Osteocyte (in vitro differentiated cells): ENCODE measurements at regions not wholly inside any gene's neighbourhood (a gene's known extent, or its start where the extent isn't known, plus 50 kb on each side); places are given as distances from the start of the nearest gene placed in this dataset.

Experiments used
- DNase-seq: peaks from one replicate; pipeline ENCODE4 v3.0.0; 2021; ENCODE audit warnings: mixed read lengths; ENCODE audit not compliant: unreplicated experiment; ENCODE audit errors: extremely low spot score
- H3K27ac Mint-ChIP-seq: one replicate; pipeline ENCODE4 v1.8.0; 2021; ENCODE audit warnings: mild to moderate bottlenecking, mixed read lengths; ENCODE audit not compliant: unreplicated experiment
- H3K27me3 Mint-ChIP-seq: one replicate; pipeline ENCODE4 v1.8.0; 2021; ENCODE audit warnings: mixed read lengths; ENCODE audit not compliant: unreplicated experiment
- H3K36me3 Mint-ChIP-seq: one replicate; pipeline ENCODE4 v1.8.0; 2021; ENCODE audit warnings: mixed read lengths; ENCODE audit not compliant: unreplicated experiment
- H3K4me1 Mint-ChIP-seq: one replicate; pipeline ENCODE4 v1.8.0; 2021; ENCODE audit warnings: mixed read lengths; ENCODE audit not compliant: unreplicated experiment
- H3K4me3 Mint-ChIP-seq: one replicate; pipeline ENCODE4 v1.8.0; 2021; ENCODE audit warnings: mild to moderate bottlenecking, moderate library complexity, mixed read lengths; ENCODE audit not compliant: unreplicated experiment
- H3K9me3 Mint-ChIP-seq: one replicate; pipeline ENCODE4 v1.8.0; 2021; ENCODE audit warnings: mixed read lengths; ENCODE audit not compliant: unreplicated experiment
- CTCF ChIP-seq: fragments of 200-600 bp; sonication (generic); IDR thresholded peaks from 2 replicates; pipeline ENCODE4 v1.5.0; 2021; ENCODE audit warnings: antibody characterized with exemption, mild to moderate bottlenecking, moderate library complexity

- TF ChIP-seq CTCF: no peak
- Mint-ChIP-seq H3K4me1 (peaks cover 24% of the 10 kb centered on the region), H3K9me3 (no peaks in the 10 kb centered on the region), H3K27ac (no peak overlapping the region), H3K27me3 (peaks cover 2% of the 10 kb centered on the region), H3K36me3 (no peaks in the 10 kb centered on the region), H3K4me3 (no peak overlapping the region)
- no peak for DNase-seq
Observed at GRCh38 chr16:85471469-85472431, 141.4 kb upstream of the GSE1 start.

GRCh38 chr16:85472514-85472913 is 140.6 kb upstream of the GSE1 start:
- Mint-ChIP-seq H3K4me1 (peaks cover 24% of the 10 kb centered on the region), H3K36me3 (no peaks in the 10 kb centered on the region), H3K27me3 (peaks cover 2% of the 10 kb centered on the region), H3K27ac (no peak overlapping the region), H3K9me3 (no peaks in the 10 kb centered on the region), H3K4me3 (no peak overlapping the region)
- no peak for TF ChIP-seq CTCF
- DNase-seq: no peak

GRCh38 chr16:85473323-85473722 is 139.8 kb upstream of the GSE1 start:
- H3K4me3 Mint-ChIP-seq: no peak overlapping the region
- no peak overlapping the region for H3K27ac Mint-ChIP-seq
- peaks cover 24% of the 10 kb centered on the region for H3K4me1 Mint-ChIP-seq

GRCh38 chr16:85473909-85474620 is 139.1 kb upstream of the GSE1 start:
- Mint-ChIP-seq H3K9me3 (no peaks in the 10 kb centered on the region), H3K36me3 (no peaks in the 10 kb centered on the region), H3K4me1 (peaks cover 24% of the 10 kb centered on the region), H3K4me3 (no peak overlapping the region), H3K27me3 (peaks cover under 1% of the 10 kb centered on the region), H3K27ac (peak overlapping the region; percentile 23)
- peak; percentile 8 for TF ChIP-seq CTCF
- no peak for DNase-seq

More at GRCh38 chr16:85473323-85473722, 139.8 kb upstream of the GSE1 start:
- peaks cover 2% of the 10 kb centered on the region for H3K27me3 Mint-ChIP-seq
- TF ChIP-seq CTCF: no peak
- no peaks in the 10 kb centered on the region for H3K36me3 Mint-ChIP-seq
- no peak for DNase-seq
- no peaks in the 10 kb centered on the region for H3K9me3 Mint-ChIP-seq
